ENCODE measurements at regions not wholly inside any gene's neighbourhood (a gene's known extent, or its start where the extent isn't known, plus 50 kb on each side); places are given as distances from the start of the nearest gene placed in this dataset.

GRCh38 chr2:111675419-111676194, 208.4 kb downstream of the ANAPC1 start:
- H3K9ac ChIP-seq (ENCODE audit: extremely low read depth, low read length, poor library complexity, severe bottlenecking): no peak overlapping the region
- peaks cover 21% of the 10 kb centered on the region for H3K9me3 Mint-ChIP-seq
- no peak overlapping the region for H3K4me3 Mint-ChIP-seq
- peaks cover 3% of the 10 kb centered on the region for H3K36me3 Mint-ChIP-seq (ENCODE audit: low read depth)
- DNase-seq: no peak
- H3K27me3 ChIP-seq (ENCODE audit: control insufficient read depth, insufficient read depth, low read length, poor library complexity, severe bottlenecking): no peaks in the 10 kb centered on the region
- H3K4me3 ChIP-seq (ENCODE audit: low read length): no peak overlapping the region
- H3K27ac ChIP-seq (ENCODE audit: low read depth, low read length): no peak overlapping the region
- H3K27ac Mint-ChIP-seq: no peak overlapping the region
- no peak for TF ChIP-seq CTCF (conservative IDR thresholded peaks at IDR 0.05)
- WGBS, 2 experiments (ENCODE audit: insufficient coverage in 1 of 2, insufficient read length in 1 of 2): 91 to 93% methylated on average over 6 to 10 of the region's 10 CpGs
- H3K4me1 Mint-ChIP-seq: peaks cover 9% of the 10 kb centered on the region
- no peaks in the 10 kb centered on the region for H3K4me1 ChIP-seq (ENCODE audit: control insufficient read depth, insufficient read depth, low read length)
- no peaks in the 10 kb centered on the region for H3K36me3 ChIP-seq (ENCODE audit: control insufficient read depth, insufficient read depth, low read length)
- H3K27me3 Mint-ChIP-seq (ENCODE audit: insufficient read depth): peaks cover 2% of the 10 kb centered on the region
- no peaks in the 10 kb centered on the region for H3K9me3 ChIP-seq (ENCODE audit: control insufficient read depth, low read length)

GRCh38 chr2:111676291-111676822, 207.6 kb downstream of the ANAPC1 start:
- Histone ChIP-seq H3K9ac (ENCODE audit: extremely low read depth, low read length, poor library complexity, severe bottlenecking) (no peak overlapping the region), H3K4me1 (ENCODE audit: control insufficient read depth, insufficient read depth, low read length) (no peaks in the 10 kb centered on the region), H3K27ac (ENCODE audit: low read depth, low read length) (no peak overlapping the region), H3K36me3 (ENCODE audit: control insufficient read depth, insufficient read depth, low read length) (no peaks in the 10 kb centered on the region), H3K4me3 (ENCODE audit: low read length) (no peak overlapping the region), H3K9me3 (ENCODE audit: control insufficient read depth, low read length) (no peaks in the 10 kb centered on the region), H3K27me3 (ENCODE audit: control insufficient read depth, insufficient read depth, low read length, poor library complexity, severe bottlenecking) (no peaks in the 10 kb centered on the region)
- DNase-seq: no peak
- H3K4me3 Mint-ChIP-seq: no peak overlapping the region
- no peak for TF ChIP-seq CTCF (conservative IDR thresholded peaks at IDR 0.05)
- H3K27ac Mint-ChIP-seq: no peak overlapping the region
- peaks cover 9% of the 10 kb centered on the region for H3K4me1 Mint-ChIP-seq
- peaks cover 4% of the 10 kb centered on the region for H3K27me3 Mint-ChIP-seq (ENCODE audit: insufficient read depth)
- WGBS, 2 experiments (ENCODE audit: insufficient coverage in 1 of 2, insufficient read length in 1 of 2): 90 to 97% methylated on average over 3 to 4 of the region's 4 CpGs
- peaks cover 3% of the 10 kb centered on the region for H3K36me3 Mint-ChIP-seq (ENCODE audit: low read depth)
- peaks cover 17% of the 10 kb centered on the region for H3K9me3 Mint-ChIP-seq

GRCh38 chr2:111678161-111678560, 205.8 kb downstream of the ANAPC1 start:
- Histone ChIP-seq H3K36me3 (ENCODE audit: control insufficient read depth, insufficient read depth, low read length) (no peaks in the 10 kb centered on the region), H3K27me3 (ENCODE audit: control insufficient read depth, insufficient read depth, low read length, poor library complexity, severe bottlenecking) (no peaks in the 10 kb centered on the region), H3K9ac (ENCODE audit: extremely low read depth, low read length, poor library complexity, severe bottlenecking) (no peak overlapping the region), H3K4me1 (ENCODE audit: control insufficient read depth, insufficient read depth, low read length) (no peaks in the 10 kb centered on the region), H3K9me3 (ENCODE audit: control insufficient read depth, low read length) (no peaks in the 10 kb centered on the region), H3K27ac (ENCODE audit: low read depth, low read length) (no peak overlapping the region), H3K4me3 (ENCODE audit: low read length) (no peak overlapping the region)
- WGBS, 2 experiments (ENCODE audit: insufficient coverage in 1 of 2, insufficient read length in 1 of 2): 80 to 82% methylated on average over 7 of the region's 7 CpGs
- TF ChIP-seq CTCF (conservative IDR thresholded peaks at IDR 0.05): no peak
- Mint-ChIP-seq H3K36me3 (ENCODE audit: low read depth) (peaks cover 3% of the 10 kb centered on the region), H3K9me3 (peaks cover 14% of the 10 kb centered on the region), H3K4me3 (no peak overlapping the region), H3K27ac (no peak overlapping the region), H3K27me3 (ENCODE audit: insufficient read depth) (peaks cover 5% of the 10 kb centered on the region), H3K4me1 (peaks cover 9% of the 10 kb centered on the region)
- no peak for DNase-seq
